Esophagus squamous epithelium (tissue), 4 donors: ENCODE measurements at regions not wholly inside any gene's neighbourhood (a gene's known extent, or its start where the extent isn't known, plus 50 kb on each side); places are given as distances from the start of the nearest gene placed in this dataset.

Experiments
- POLR2A ChIP-seq, 4 donors: fragments of 450-650 bp; IDR thresholded peaks; one replicate each; pipeline ENCODE4 v1.6.1; 2017; ENCODE audit warnings: antibody characterized with exemption in 4 of 4, mild to moderate bottlenecking in 4 of 4, moderate library complexity in 3 of 4
- TF ChIP-seq, protein P1 (sequence below), 6 experiments: fragments of 450-650 bp in 4 of 6; fragments of 200-600 bp in 2 of 6; sonication (generic) in 2 of 6; IDR thresholded peaks; one replicate each; pipeline ENCODE4 v1.5.1; 2016 to 2019; ENCODE audit warnings: antibody characterized with exemption in 6 of 6, mild to moderate bottlenecking in 4 of 6, moderate library complexity in 4 of 6

DNA sequence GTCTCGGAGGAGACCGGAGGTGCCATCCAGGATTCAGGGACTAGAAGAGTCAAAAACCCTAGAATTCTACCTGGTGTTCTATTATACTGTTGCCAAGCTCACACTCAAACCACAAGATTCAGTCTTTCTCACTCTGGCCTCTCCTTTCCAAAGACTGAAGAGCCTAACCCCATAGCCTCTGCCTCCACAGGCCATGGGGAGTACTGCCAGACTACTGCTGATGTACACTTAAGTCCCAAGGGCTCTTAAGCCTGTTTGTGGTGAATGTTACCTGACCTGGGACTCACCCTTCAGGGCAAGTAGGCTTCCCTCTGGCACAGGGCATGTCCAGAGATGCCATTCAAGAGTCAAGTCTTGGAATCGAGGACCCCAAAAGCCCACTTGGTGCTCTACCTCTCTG, 58.9 kb upstream of the IRS4 start:
- TF ChIP-seq POLR2A (IDR thresholded peaks at IDR 0.05) = no peak
- TF ChIP-seq, protein P1, sequence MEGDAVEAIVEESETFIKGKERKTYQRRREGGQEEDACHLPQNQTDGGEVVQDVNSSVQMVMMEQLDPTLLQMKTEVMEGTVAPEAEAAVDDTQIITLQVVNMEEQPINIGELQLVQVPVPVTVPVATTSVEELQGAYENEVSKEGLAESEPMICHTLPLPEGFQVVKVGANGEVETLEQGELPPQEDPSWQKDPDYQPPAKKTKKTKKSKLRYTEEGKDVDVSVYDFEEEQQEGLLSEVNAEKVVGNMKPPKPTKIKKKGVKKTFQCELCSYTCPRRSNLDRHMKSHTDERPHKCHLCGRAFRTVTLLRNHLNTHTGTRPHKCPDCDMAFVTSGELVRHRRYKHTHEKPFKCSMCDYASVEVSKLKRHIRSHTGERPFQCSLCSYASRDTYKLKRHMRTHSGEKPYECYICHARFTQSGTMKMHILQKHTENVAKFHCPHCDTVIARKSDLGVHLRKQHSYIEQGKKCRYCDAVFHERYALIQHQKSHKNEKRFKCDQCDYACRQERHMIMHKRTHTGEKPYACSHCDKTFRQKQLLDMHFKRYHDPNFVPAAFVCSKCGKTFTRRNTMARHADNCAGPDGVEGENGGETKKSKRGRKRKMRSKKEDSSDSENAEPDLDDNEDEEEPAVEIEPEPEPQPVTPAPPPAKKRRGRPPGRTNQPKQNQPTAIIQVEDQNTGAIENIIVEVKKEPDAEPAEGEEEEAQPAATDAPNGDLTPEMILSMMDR (IDR thresholded peaks at IDR 0.05) = no peak
